K562 (cell line): ENCODE measurements at regions not wholly inside any gene's neighbourhood (a gene's known extent, or its start where the extent isn't known, plus 50 kb on each side); places are given as distances from the start of the nearest gene placed in this dataset.

Experiments
- ATF7 ChIP-seq: fragments of 450-650 bp; IDR thresholded peaks from 2 replicates; pipeline ENCODE4 v1.7.1; 2014; ENCODE audit warnings: mild to moderate bottlenecking, moderate library complexity
- CHCHD3 ChIP-seq: fragments of 250-450 bp; sonication (Bioruptor Pico); IDR thresholded peaks from 2 replicates; pipeline ENCODE4 v2.1.2; 2022; ENCODE audit warnings: mild to moderate bottlenecking
- CREBBP ChIP-seq: IDR thresholded peaks from one replicate; pipeline ENCODE4 v1.6.1; 2012; ENCODE audit warnings: low read depth, mild to moderate bottlenecking, control low read depth, inconsistent platforms, low read length
- ETV6 ChIP-seq, 3 experiments: fragments of 150-350 bp in 1 of 3; sonication (generic) in 1 of 3; formaldehyde crosslinking in 1 of 3; IDR thresholded peaks; 2 replicates each; pipeline versions ENCODE4 v1.6.1 to v1.8.0; 2014 to 2022; ENCODE audit warnings: borderline replicate concordance in 2 of 3, low read depth in 2 of 3, antibody characterized with exemption in 1 of 3, low read length in 1 of 3, mild to moderate bottlenecking in 1 of 3, missing genetic modification reagents in 1 of 3
- HDAC1 ChIP-seq, 2 experiments: fragments of 450-650 bp; IDR thresholded peaks; 2 replicates each; pipeline ENCODE4 v1.6.1; 2016 to 2017; ENCODE audit warnings: inconsistent platforms in 1 of 2, mild to moderate bottlenecking in 1 of 2, moderate library complexity in 1 of 2
- HNRNPK ChIP-seq: fragments of 200-400 bp; formaldehyde crosslinking; IDR thresholded peaks from one replicate; pipeline ENCODE4 v1.6.1; 2018; ENCODE audit warnings: mild to moderate bottlenecking, low read depth, low read length; ENCODE audit not compliant: poor library complexity, severe bottlenecking
- JUN ChIP-seq, 2 experiments: sonication (generic) in 1 of 2; formaldehyde crosslinking in 1 of 2; IDR thresholded peaks; 2 replicates each; pipeline versions ENCODE4 v1.6.1 to v1.8.0; 2012 to 2022; ENCODE audit warnings: borderline replicate concordance in 2 of 2, mild to moderate bottlenecking in 2 of 2, improper control_type of control experiment in 1 of 2, low read depth in 1 of 2, low read length in 1 of 2, missing genetic modification reagents in 1 of 2
- NCOA6 ChIP-seq: fragments of 450-650 bp; IDR thresholded peaks from 2 replicates; pipeline ENCODE4 v1.6.1; 2017; ENCODE audit warnings: mild to moderate bottlenecking
- PATZ1 ChIP-seq: fragments of 250-450 bp; sonication (Bioruptor Pico); IDR thresholded peaks from 2 replicates; pipeline ENCODE4 v1.5.0; 2020; ENCODE audit warnings: mild to moderate bottlenecking, borderline replicate concordance
- PCBP2 ChIP-seq: fragments of 200-400 bp; formaldehyde crosslinking; IDR thresholded peaks from 2 replicates; pipeline ENCODE4 v1.6.1; 2018; ENCODE audit warnings: low read length, low read depth, mild to moderate bottlenecking, moderate library complexity; ENCODE audit not compliant: poor library complexity, severe bottlenecking
- PPARD ChIP-seq: fragments of 250-450 bp; sonication (Bioruptor Pico); IDR thresholded peaks from 2 replicates; pipeline ENCODE4 v1.8.0; 2022; ENCODE audit warnings: inconsistent platforms, mild to moderate bottlenecking, moderate library complexity
- RBFOX2 ChIP-seq: fragments of 200-400 bp; formaldehyde crosslinking; IDR thresholded peaks from 2 replicates; pipeline ENCODE4 v1.6.1; 2017; ENCODE audit warnings: low read depth, mild to moderate bottlenecking, low read length, moderate library complexity
- SAFB2 ChIP-seq: fragments of 200-400 bp; formaldehyde crosslinking; IDR thresholded peaks from 2 replicates; pipeline ENCODE4 v1.6.1; 2018; ENCODE audit warnings: borderline replicate concordance, low read length, low read depth, moderate library complexity; ENCODE audit not compliant: severe bottlenecking
- SMAD1 ChIP-seq: fragments of 150-350 bp; IDR thresholded peaks from 2 replicates; pipeline ENCODE4 v1.6.1; 2014; ENCODE audit warnings: low read length, low read depth; ENCODE audit not compliant: partially characterized antibody
- SMAD3 ChIP-seq: fragments of 450-650 bp; formaldehyde crosslinking; conservative IDR thresholded peaks from 2 replicates; pipeline ENCODE4 v1.4.0; 2020; ENCODE audit warnings: mild to moderate bottlenecking
- THAP7 ChIP-seq: fragments of 250-450 bp; sonication (Bioruptor Pico); IDR thresholded peaks from 2 replicates; pipeline ENCODE4 v1.5.0; 2021
- VEZF1 ChIP-seq: fragments of 200-800 bp; sonication (Bioruptor generic); IDR thresholded peaks from 2 replicates; pipeline ENCODE4 v1.6.1; 2017; ENCODE audit warnings: missing genetic modification characterization, missing compliant biosample characterization
- ZNF609 ChIP-seq: sonication (generic); formaldehyde crosslinking; IDR thresholded peaks from 2 replicates; pipeline ENCODE4 v1.8.1; 2023; ENCODE audit warnings: missing genetic modification reagents, mild to moderate bottlenecking, borderline replicate concordance

GRCh38 chr9:124110307-124110915 lies 98.8 kb downstream of the LHX2 start (continued):
- TF ChIP-seq VEZF1 (CRISPR knock-in tag) (peak; percentile 76), JUN (IDR thresholded peaks at IDR 0.05; ENCODE audit: borderline replicate concordance, low read depth, low read length) (no peak), JUN (CRISPR knock-in tag; IDR thresholded peaks at IDR 0.05; ENCODE audit: borderline replicate concordance) (peak; percentile 99), PATZ1 (no peak), SMAD3 (CRISPR knock-in tag) (peak; percentile 90), PCBP2 (no peak), THAP7 (CRISPR knock-in tag) (no peak), ETV6 (IDR thresholded peaks at IDR 0.05; ENCODE audit: borderline replicate concordance in 1 of 2, low read depth in 2 of 2, low read length in 1 of 2) (no peak), ETV6 (CRISPR knock-in tag; IDR thresholded peaks at IDR 0.05; ENCODE audit: borderline replicate concordance) (peak; percentile 99), SMAD1 (no peak), HNRNPK (no peak), ZNF609 (CRISPR knock-in tag) (peak; percentile 99), NCOA6 (peak; percentile 98), ATF7 (no peak), CREBBP (no peak), RBFOX2 (no peak), SAFB2 (no peak), HDAC1 (IDR thresholded peaks at IDR 0.05) (peak in 1 of 2 experiments; percentile 86; a peak in 2 of 4 replicates), CHCHD3 (no peak), PPARD (no peak)
